COLO829 (cell line): ENCODE measurements at regions not wholly inside any gene's neighbourhood (a gene's known extent, or its start where the extent isn't known, plus 50 kb on each side); places are given as distances from the start of the nearest gene placed in this dataset.
"Not testable (repeated sequence)": the region's sequence is repeated elsewhere in the genome, so short reads cannot be mapped to it uniquely, and the experiment has no call there.

Experiments
- DNase-seq: peaks from one replicate; pipeline ENCODE4 v3.0.0; 2012; ENCODE audit warnings: low spot score

DNA sequence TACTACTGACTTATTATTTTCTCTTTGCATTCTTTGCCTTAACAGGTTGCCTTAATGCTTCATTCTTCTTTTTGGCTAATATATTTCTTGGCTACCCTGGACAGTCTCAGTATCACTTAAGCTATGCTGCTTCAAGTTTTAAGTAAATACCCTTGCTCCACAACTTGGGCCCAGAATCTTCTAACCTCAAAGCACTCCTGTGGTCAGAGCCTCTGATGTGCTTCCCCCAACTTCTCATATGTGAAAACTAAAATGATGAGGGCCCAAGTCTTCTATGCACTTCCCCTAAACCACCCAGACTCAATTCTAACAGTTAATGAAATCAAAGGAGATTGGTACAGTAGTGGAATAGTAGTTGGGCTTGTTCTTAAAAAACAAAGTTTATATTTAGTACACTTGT lies 314.1 kb downstream of the PLPP3 start:
- DNase-seq = no peak

DNA sequence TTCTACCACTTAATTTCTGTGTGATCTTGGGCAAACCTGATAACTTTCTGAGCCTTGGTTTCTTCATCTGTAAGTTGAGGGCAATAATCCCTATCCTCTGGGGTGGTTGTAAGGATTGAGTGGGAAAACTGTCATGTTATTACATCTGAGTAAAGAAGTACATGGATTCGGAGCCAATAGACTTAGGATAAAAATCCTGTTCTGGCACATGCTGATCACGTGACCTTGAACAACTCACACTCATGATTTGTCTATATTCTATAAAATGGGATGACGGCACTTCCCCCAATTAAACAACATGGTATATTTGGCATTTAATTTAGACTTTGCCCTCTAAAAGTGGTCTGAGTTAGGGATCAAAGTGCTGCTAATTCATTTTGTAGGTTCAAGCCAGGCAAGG lies 315.5 kb downstream of the PLPP3 start:
- no peak for DNase-seq

DNA sequence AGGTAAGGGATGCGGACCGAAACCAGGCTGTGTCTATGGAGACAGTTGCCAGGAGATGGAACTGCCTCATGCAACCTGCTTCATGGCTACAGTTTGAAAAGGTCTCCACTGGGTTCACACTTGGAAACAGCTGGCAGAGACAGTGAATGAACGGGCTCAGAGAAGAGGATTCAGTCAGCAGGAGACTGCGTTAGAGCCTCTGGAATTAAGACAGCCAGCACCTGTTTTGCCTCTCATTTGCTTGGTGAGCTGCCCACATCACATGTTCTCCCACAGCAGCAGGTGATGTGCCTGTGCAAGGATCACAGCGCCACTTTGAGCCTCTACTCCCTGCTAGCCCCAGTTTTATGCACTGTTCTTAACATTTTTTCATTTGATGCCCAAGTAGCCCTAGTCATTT lies 321.0 kb downstream of the PLPP3 start:
- no peak for DNase-seq

DNA sequence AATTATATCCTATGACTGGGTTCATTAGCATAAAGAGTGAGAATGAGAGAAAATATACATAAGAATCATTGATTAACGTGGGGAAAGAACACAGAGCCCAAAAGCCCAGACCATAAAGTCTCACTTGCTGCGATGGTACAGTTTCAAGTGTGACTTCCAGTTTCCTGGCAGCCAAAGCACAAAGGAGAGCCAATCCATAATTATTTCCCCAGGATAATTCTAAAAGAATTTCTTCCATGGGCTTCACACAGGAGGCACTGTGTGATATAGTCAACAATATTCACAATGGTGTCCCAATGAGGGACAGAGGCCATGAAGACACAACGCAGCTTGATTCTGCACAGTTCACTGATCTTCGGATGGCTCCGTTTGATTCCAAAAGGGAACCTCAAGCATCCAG lies 321.6 kb downstream of the PLPP3 start:
- no peak for DNase-seq

DNA sequence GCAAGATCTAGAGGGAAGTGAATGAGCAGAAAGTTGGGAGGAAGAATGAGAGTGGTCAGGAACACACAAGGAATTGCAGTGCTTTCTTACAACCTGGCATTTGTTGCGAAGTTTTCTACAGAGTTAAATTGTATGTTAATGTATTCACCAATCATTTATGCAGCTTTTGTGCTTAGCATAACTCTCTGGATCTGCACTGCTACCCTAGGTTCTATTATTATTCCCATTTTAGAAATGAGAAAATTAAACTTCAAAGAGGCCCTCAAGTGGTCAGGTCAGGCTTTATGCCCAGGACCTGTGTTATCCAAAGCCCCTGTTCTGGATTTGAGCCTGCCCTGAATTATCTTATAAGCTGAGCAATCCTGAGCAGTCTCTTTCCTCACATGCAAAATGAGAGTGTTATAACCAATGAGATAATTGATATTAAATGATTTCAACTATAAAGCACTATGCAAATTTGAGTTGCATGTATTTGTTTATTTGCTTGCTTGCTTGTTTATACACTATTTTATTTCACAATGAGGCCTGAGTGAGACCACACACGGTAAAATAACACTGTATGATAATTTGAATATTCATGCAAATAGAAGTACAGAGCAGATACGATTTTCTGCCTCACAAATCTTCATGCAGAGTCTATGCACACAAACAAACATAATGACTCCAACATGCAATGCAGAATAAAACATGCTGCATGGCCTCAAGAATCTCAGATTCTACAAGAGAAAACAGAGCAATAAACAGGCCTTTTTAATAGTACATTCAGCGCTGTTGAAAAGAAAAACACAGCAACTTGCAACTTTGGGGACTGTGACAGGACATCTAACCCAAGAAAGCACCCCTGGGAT lies 323.0 kb downstream of the PLPP3 start:
- DNase-seq = no peak

DNA sequence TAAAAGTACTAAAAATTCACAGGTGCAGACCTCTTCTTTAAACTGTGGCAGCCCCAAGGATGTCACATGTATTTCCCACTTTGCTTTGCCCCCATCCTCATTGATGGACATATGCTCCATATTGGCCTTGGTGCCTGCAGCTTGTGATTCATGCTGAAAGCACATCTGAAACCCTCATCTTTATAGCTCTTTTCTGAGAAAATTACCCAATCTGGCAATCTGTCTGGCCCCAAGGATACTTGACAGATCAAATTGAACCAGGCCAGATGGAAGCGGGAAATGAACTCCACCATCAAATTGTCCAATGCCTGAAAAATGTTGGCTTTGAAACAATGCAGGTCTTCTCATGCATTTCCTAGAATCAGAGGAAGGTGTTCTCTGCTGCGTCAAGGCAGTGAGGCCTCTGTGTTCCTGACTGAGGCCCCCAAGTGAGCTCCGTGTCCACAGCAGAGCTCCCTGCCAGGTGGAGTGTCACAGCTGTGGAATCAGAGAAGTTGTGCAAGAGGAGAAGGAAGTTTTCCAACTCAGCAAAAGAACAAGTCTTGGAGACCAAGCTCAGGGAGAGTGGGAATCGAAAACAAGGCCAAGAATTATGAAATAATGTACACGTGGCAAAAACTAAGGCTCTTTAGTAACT lies 323.7 kb downstream of the PLPP3 start:
- DNase-seq = no peak

DNA sequence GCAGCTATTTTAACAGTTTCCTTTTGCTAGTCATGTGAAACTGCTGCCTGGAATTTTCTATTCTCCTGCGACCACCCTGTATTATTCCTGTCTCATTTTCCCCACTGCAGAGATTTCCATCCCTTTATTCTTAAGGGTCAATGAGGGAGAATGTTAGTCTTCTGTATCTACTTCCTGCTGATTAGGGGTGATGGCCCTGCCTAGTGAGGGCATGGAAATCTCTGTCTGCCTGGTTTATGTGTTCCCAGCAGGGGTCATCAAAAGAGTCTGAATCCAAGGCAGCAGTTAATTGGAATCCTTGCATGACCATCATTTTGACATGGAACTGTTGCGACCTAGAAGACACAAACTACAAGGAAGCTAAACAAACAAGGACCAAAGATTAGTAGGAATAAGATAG lies 325.2 kb downstream of the PLPP3 start:
- no peak for DNase-seq

DNA sequence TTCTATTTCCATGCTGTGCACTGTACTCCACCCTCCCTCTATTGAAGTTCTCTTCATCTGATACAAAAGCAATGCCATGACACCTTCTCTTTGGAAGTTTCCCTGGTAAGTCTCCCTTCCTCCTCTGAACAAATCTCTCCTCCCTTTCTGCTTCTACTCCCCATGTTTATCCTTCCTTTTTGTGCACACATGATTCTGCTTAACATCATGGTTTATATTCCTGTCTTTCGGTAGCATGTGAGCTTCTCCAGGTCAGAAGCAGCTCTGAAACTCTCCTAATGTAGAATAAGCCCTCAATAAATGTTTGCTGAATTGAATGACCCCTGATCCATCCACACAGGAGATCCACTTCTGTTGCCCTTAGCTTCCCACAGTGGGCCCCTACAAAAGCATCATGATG lies 328.6 kb downstream of the PLPP3 start:
- no peak for DNase-seq

DNA sequence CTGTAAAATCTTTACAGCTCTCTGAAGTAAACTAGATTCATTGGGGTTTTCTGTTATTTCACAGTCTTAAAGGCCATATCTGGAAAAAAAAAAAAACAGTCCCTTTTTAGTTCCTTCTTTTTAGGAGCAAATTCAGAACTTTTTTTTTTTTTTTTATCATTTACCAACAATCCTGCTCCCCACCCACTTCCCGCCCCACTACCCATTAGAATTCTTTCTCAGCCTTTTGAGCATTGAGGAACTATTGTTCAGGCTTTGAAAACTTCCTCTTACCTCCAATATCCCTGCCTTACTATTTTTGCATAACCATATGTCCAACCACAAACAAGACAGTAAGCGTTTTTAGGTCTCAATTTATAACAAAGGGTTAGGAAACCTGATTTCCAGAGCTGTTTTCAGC lies 330.1 kb downstream of the PLPP3 start:
- DNase-seq = no peak

DNA sequence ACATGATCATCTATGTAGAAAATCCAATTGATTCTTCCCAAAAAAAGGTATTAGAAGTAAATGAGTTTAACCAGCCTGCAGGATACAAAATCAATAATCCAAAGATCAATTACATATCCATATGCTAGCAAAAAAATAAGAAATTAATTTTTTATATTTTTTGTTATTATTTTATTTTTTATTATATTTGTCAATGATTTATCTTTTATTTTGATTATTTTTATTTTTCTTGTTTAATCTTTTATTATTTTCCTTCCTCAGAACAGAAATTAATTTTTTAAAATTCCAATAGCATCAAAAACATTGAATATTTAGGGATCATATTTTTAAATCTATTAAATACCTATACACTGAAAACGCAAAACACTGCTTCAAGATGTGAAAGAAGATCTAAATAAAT lies 331.2 kb downstream of the PLPP3 start:
- DNase-seq = no peak

DNA sequence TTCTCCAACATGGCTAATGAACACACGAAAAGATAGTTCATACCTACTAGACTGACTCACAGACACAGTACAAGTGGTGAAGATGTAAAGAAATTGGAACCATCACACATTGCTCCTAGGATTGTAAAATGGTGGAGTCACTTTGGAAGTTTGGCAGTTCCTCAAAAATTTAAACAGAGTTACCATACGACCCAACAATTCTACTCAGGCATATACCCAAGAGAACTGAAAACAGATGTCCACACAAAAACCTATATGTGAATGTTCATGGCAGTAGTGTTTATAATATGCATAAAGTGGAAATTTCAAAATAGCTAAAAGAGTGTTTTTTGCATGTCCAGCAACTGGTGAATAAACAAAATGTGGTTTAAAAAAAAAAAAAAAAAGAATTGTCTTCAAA lies 332.6 kb downstream of the PLPP3 start:
- not testable (repeated sequence) for DNase-seq

DNA sequence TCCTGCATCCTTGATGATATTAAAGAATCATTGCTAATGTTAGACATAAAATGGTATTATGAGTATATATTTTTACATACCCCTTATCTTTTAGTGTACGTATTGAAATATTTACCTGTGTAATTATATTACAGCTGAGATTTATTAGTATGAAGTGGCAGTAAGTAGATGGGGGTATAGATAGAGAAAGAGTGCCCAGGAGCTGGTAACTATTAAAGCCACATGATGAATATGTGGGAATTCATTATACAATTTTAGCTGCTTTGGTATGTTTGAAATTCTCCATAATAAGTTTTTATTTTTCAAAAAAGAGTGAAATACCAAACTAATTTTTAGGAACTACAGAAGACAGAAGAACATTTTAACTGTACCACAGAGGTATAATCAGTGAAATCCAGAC lies 339.0 kb downstream of the PLPP3 start:
- no peak for DNase-seq

DNA sequence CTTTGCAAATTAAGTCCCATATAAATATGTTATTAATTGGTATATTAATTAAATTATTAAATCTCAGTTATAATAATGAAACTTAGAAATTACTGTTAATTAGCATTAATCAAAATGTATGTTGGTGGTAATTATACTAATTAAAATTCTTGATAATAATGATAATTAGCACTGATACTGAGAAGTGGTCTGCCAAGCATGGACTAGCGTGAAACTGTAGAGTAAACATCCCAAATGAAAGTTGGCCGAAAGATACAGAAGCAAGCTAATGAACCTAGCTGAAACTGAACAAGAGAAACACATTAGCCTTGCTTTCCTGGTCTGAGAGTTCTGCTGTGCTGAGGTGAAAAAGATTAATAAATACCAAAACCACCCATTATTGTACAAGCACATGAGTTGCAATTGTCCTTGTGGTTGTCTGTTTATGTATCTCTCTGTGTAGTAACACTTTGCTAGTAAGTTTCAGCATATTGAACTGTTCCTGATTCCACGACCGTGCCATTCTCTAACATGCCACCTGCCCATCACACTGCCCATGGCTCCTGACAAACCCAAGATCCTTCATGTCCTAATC lies 341.8 kb downstream of the PLPP3 start:
- DNase-seq = no peak

DNA sequence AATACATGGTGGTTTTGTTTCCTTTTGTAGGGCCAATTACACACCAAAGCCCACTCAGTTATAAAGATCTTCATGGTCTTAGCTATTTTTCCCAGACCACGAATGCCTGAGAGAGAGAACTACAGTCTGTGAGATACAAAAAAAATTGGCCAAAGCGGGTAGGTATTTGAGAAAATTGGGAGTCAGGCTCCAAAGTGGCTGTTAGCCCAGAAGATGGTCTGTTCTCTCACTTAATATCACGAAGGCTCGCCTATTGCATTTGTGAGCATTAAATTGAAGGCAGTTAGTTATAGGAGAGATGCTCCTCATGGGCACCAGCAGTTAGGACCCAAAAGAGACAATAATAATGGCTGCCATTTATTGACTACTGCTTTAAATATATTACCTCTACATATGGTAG lies 342.7 kb downstream of the PLPP3 start:
- no peak for DNase-seq

DNA sequence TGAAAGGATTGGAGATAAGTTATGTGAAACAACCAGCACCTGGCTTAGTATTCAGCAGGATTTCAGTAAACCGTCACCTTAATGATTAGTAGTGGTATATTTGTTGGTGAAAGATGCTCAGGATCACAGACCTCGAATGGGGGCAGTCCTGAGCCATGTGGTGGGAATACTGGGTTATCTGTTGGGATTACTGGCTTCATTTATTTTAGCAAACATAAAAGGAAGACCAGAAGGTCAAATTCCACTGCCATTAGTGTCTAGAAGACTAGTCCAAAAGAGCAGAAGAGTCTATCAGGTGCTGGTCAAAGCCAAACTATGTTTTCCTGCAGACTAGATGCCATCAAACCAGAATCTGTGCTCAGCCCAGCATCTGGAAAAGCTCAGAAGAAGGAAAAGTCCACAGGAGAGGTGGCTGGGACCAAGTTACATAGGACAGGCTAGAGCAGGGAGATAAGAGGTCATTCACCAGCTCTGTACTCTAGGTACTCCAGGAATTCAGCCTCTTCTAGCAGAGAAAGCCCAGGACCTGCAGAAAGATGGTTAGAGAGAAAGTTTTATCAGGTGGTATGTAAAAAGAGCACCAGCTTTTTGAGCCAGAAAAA lies 343.4 kb downstream of the PLPP3 start:
- DNase-seq = no peak

DNA sequence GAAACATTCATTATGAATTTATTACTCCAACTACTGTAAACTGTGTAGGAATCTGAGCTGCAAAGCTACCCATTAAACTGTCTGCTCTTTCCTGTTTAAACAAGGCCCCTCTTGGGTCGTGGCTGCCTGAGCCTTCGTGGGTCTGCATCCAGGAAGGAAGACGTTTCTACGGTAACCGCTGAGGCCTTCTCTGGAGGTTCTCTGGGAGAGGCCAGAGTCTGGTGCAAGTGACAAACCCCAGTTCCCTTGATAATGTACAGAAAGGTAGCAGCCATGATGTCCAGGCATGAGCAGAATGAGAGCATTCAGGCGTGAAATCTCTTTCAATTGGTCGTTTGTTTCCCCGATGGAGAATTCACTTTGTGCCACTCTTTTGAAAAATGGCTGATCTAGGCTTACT lies 350.2 kb downstream of the PLPP3 start:
- DNase-seq = no peak

DNA sequence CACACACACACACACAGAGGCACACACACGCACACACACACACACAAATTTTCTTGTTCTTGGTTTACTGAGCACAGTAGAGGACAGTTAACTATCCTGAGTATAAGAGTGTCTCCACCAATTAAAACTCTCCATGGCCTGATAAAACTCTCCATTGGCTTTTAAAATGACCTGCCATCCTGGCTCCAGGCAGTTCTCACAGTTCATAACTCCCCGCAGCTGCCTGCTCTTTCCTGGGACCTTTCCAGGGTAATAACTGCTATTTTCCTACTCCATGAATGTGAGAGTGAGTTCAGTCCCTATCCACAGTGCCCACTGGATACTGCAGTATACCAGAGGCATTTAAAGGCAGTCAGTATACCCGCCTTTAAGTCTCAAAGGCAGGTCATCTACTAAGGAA lies 351.5 kb downstream of the PLPP3 start:
- DNase-seq = no peak

DNA sequence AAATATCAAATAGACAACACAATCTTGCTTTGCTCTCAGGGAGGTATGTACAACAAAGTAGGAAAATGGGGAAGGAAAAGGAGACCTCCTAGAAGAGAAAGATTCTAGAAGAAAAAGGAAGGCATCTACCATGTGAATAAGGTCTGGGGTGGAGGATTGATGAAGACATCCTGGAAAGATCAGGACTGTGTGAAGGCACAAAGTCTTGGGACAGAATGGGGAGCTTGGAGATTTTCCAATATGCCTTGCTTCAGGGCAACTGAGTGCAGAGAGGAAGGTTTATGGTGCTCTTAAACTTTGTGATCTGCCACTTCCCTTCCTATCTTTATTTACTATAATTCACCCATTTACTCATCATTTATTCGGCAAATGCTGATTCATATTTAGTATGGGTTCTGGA lies 352.0 kb downstream of the PLPP3 start:
- no peak for DNase-seq

DNA sequence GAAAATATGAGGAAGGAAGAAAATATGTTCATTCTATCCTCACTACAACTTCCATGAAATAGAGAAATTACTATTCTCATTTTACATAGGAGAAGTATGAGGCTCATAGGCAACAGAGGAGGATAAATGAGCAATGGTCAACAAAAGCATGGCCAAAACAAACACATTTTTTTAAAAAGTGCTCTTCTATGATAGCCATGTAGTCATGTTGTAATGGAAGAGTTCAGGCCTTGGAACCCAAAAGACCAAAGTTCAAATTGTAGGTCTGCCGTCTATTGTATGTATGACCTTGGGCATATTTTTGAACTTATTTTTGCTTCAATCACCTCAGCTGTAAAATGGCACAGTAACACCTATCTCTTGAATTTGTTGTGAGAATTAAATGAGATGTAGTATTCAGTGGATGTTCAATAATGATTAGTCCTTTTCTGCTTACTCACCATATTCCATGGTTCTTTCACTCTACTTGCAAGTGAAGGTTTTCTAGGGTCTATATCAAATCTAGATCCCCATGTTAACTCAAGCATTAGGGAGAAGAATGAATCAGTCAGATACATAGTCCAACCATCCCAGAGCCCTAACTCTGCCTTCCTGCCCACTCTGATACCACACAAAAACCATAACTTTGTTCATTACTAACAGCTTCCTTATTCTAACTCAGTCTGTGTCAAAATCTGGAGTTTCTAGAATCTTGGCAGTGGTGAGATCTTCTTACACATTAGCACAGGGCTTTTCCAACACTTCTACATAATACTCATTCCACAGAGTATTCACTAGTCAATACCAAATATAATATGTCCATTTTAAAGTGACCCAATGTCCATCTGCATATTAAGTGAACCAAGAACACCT lies 353.2 kb downstream of the PLPP3 start:
- DNase-seq = no peak

DNA sequence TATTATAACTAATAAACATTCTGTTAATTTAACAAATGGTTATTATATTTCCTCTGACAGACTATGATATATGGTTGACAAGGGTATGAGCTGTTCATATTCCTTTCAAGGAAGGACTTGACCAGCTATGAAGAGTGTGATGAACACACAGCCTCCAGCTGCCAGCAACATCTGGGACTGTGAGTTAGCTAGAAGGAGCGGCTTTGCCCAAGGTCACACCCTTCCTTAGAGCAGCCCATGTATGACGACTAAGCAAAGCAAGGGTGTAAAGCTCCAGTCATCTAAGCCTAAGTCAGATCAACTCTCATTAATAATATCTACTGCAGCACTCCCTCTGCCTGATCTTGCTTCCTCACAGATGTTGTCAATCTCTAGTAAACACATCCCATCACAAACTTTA lies 355.4 kb downstream of the PLPP3 start:
- DNase-seq = no peak

DNA sequence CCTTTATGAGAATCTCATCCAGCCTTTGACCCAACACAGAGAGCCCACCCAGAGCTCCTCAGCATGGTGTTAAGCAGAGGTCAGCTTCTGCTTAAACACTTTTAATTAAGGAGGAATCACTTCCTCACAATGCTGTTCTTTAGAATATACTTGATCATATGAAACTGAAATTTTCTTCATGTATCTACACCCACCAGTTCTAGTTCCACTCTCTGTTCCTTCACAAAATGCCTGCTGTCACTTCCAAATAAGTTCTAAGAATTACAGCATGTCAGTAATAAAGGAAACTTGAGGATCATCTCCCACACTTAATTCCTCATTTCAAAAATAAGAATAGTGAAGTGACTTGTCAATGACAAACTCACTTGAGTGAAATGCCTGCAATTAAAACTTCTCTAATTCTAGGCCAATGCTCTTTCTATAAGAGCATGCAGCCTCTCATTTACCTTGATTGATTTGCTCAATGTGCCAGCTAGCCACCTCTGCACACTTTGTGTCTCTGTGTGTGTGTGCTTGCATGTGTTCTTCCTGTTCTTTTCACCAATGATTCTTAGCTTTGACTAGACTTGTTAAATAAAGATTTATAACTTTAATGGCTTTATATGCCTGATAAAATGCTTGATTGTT lies 356.3 kb downstream of the PLPP3 start:
- DNase-seq = no peak

DNA sequence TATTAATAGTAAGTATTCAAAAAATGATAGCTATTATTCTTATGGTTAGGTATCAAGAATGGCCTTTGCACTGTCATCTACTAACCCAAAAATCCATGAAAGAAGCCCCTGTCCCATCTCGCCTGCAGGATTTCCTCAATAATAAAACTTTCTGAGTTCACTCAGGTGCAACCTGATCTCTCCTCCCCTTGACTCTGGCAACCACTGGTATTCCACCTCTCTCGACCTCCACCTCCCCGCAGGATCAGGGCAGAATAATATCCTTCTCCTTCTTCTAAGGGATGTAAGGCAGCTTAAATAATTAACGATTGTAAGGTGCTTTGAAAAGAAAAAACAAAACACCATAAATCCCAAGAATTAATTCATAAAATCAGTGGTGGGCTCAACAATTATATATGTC lies 359.3 kb downstream of the PLPP3 start:
- no peak for DNase-seq
